GM12892 (cell line): ENCODE measurements at regions not wholly inside any gene's neighbourhood (a gene's known extent, or its start where the extent isn't known, plus 50 kb on each side); places are given as distances from the start of the nearest gene placed in this dataset.

ENCODE experiments used
- POLR2A ChIP-seq: IDR thresholded peaks from 2 replicates; pipeline ENCODE4 v1.6.1; 2011; ENCODE audit warnings: low read depth, low read length, control low read depth
- POLR2AphosphoS5 ChIP-seq: IDR thresholded peaks from 2 replicates; pipeline ENCODE4 v1.6.1; 2011; ENCODE audit warnings: low read depth, low read length, control low read depth

DNA sequence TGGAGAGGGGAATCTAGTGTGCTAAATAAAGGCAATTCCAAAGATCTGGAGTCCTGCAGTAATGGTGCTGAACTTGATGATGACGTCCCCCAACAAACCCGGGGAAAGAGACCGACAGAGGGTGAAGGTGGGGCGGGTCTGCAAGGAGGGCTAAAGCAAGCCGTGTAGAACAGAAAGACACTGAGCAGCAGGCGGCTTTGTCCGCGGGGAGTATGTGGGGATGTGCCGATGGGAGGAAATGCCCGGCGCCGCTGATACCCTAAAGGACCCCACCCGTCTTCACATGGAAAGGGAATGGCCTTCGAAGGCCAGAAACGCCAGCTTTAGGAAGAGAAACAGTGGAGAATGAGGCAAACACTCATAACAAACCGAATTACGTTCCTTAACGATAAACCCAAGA, 528.9 kb downstream of the ZNF674 start:
- TF ChIP-seq POLR2AphosphoS5, result no peak
- TF ChIP-seq POLR2A, result no peak
